DMS53 treated with DMSO at 0.1 percent for 48 hours (cell line): ENCODE measurements at regions not wholly inside any gene's neighbourhood (a gene's known extent, or its start where the extent isn't known, plus 50 kb on each side); places are given as distances from the start of the nearest gene placed in this dataset.

Experiments used
- DNase-seq: peaks from one replicate; lab custom pipeline; 2025; ENCODE audit not compliant: unreplicated experiment; lab: John Stamatoyannopoulos, UW

GRCh38 chr22:25508161-25508560, 56.3 kb upstream of the GRK3 start:
- no peak for DNase-seq

- DNase-seq = no peak
Observed at GRCh38 chr22:25508761-25509321, 55.6 kb upstream of the GRK3 start.

GRCh38 chr22:25509374-25509791, 55.1 kb upstream of the GRK3 start:
- no peak for DNase-seq

GRCh38 chr22:25510876-25511275, 53.6 kb upstream of the GRK3 start:
- no peak for DNase-seq

- DNase-seq = no peak
Observed at GRCh38 chr22:25511725-25512124, 52.8 kb upstream of the GRK3 start.

- DNase-seq = no peak
Observed at GRCh38 chr22:25514436-25515180, 49.9 kb upstream of the GRK3 start.
